H4 (cell line): ENCODE measurements at regions not wholly inside any gene's neighbourhood (a gene's known extent, or its start where the extent isn't known, plus 50 kb on each side); places are given as distances from the start of the nearest gene placed in this dataset.
"Not testable (repeated sequence)": the region's sequence is repeated elsewhere in the genome, so short reads cannot be mapped to it uniquely, and the experiment has no call there.

Experiments used
- DNase-seq: peaks from one replicate; pipeline ENCODE4 v3.0.0-alpha.2; 2015; ENCODE audit warnings: low spot score

DNA sequence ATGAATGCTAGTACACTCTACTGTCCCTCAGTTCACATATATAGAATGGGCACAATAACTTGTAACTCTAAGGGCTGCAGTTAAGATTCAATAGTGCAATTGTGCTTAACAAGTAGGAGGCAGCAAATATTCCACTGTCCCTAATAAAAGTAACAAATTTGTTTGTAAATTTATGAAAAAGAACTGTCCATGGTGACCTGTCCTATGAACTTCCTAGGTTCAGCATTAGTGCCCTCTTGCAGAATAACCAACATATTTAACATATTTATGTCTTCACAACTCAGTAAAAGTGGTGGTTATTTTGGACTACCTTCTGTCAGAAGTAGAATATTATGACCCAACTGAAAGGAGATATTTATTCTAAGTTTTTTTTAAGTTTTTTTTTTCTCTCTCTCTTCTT is 327.8 kb downstream of the CENPW start:
- DNase-seq, result no peak

GRCh38 chr6:126672649-126673048 is 332.7 kb downstream of the CENPW start:
- DNase-seq, result no peak

- not testable (repeated sequence) for DNase-seq
These were observed 333.8 kb downstream of the CENPW start for GRCh38 chr6:126673749-126674148.

DNA sequence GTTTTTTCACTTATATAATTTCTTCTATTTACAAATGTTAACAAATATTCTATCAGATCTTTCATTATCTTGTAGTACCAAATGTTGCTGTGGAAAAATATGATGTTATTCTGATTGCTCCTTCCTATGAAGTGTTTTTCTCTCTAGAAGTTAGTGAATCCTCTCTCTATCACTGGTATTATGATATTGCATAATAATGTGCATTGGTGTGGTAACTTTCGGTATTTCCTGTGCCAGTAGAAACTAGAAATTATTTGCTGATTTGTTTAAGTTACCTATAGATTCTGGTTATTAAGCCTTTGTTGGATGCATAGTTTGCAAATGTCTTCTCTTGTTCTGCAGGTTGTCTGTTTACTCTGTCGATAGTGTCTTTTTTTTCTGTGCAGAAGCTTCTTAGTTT is 342.5 kb downstream of the CENPW start:
- no peak for DNase-seq

DNA sequence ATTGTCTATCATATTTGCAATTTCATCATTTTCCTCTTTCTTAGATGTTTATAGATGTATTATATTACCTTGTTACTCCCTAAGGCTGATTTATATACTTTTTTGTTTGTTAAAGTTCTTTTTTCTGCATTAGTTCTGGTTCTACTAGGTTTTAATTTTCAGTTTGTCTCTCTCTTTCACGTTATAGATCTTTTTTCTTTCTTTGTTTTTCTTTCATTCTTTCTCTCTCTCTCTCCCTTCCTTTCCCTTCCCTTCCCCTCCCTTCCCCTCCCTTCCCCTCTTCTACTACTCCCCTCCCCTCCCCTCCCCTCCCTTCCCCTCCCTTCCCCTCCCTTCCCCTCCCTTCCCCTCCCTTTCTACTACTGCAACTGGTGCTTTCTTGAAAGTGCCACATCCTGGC is 345.3 kb downstream of the CENPW start:
- DNase-seq, result no peak

- no peak for DNase-seq
These were observed 357.2 kb downstream of the CENPW start for GRCh38 chr6:126696921-126697693.

GRCh38 chr6:126698732-126699240 is 358.9 kb downstream of the CENPW start:
- DNase-seq, result no peak

- DNase-seq, result peak; percentile 11
These were observed 362.0 kb downstream of the CENPW start for GRCh38 chr6:126701676-126702560.

DNA sequence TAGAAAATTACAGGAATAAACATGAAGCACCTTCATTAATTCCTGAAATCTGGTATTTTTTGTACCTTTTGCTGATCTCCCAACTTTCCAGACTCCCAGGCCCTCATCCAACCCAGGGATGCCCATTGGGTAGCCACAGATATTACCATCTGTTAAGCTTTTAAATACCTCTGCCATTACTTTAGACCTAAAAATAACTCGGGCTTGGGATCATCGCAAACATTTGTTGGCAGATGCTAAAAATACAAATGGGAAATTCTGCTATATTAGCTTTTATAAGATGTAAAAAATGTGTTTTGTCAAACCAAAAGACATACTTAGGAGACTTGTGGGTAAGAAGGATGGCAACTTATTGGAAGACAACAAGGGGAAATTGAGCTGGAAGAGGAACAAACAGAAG is 376.1 kb downstream of the CENPW start:
- DNase-seq, result no peak

- peak; percentile 3 for DNase-seq
These were observed 377.1 kb downstream of the CENPW start for GRCh38 chr6:126716826-126717509.

- no peak for DNase-seq
These were observed 378.8 kb downstream of the CENPW start for GRCh38 chr6:126718600-126719327.

DNA sequence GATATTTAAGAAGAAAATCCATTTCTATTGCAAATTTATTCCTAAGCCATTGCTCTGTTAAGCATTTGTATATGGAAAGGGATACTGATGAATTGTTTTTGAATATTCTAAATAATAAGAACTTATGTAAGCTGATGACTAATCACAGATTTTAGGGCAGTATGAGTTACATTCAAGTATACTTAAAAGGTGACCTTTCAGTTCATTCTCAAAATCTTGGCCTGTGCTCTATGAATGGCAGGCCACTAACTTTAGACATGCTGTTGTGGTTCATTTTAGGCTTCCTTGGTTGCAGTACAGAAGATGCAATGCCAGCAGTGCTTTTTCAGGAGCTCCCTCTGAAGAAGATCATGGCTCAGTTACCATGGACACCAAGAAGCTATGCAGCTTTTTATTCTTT is 380.4 kb downstream of the CENPW start:
- no peak for DNase-seq

- peak; percentile 36 for DNase-seq
These were observed 381.8 kb downstream of the CENPW start for GRCh38 chr6:126721581-126722160.

- DNase-seq, result no peak
These were observed 382.5 kb downstream of the CENPW start for GRCh38 chr6:126722411-126722810.

DNA sequence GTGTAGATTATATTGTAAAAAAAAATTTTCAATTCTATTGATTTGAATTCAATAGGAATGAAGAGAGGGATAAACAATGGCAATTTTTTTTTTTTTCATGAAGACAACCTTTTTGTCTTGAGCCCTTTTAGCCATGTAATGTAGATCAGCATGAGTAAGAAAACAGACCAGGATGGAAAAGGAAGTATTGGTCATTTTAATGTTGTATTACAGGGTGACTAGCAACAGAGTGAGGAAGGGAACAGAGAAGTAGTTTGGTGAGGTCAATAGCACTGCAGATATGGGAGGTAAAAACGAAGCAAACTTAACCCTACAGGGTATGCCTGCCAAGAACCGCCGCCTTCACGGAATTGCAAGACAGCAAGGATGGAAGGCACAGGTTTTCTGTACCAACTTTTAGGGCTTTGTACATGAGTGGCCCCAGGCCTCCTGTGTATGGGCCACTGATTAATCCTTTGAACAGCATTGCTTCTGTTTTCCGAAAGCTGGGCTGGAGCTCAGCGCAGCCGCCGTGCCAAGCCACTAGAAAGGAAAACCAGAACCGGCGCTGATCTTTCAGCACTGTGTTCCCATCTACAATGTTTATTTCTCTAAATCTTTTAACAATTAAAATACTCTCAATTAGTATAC is 383.7 kb downstream of the CENPW start:
- no peak for DNase-seq

DNA sequence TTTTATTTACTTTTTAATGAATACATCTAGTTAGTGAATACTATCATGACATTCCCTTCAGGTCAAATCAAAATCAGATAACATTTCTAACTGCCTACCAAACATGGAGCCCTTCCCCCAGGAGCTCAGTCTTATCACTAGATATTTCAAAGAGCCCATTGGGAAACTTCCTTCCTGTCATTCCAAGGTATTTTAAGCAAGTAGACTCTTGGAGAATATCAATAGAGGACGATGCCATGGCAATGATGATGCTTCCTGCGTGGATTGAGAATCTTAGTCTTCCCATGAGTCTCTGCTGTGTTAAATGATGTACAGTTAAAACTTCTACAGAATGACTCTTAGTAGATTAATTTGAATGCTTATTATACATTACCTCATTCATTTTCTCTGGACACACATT is 384.9 kb downstream of the CENPW start:
- DNase-seq, result no peak

DNA sequence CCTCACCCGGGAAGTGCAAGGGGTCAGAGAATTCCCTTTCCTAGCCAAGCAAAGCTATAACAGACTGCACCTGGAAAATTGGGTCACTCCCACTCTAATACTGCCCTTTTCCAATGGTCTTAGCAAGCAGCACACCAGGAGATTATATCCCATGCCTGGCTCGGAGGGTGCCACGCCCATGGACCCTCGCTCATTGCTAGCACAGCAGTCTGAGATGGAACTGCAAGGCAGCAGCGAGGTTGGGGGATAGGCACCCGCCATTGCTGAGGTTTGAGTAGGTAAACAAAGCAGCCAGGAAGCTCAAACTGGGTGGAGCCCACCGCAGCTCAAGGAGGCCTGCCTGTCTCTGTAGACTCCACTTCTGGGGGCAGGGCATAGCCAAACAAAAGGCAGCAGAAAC is 386.5 kb downstream of the CENPW start:
- DNase-seq, result not testable (repeated sequence)

- DNase-seq, result no peak
These were observed 380.3 kb upstream of the RSPO3 start for GRCh38 chr6:126738146-126738545.

DNA sequence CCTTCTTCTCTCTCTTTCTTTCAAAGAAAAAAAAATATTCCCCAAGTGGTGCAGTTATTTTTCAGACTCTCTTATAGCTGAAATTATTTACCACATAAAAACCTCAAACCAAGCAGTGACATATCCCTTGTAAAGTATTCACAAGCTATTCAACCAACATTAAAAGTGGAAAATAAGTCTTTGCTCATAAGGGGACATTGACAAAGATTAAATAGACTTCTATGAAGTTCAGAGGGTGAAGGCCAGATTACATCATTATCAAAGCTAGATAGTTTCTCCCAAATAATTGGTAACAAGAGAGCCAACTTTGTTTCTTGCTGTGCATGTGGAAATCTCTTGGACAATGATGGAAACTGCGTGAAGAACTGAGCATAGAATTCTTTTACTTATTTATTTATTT is 379.8 kb upstream of the RSPO3 start:
- DNase-seq, result no peak

GRCh38 chr6:126743076-126743475 is 375.4 kb upstream of the RSPO3 start:
- DNase-seq, result no peak
